DMS79 treated with DMSO at 0.1 percent for 48 hours (cell line): ENCODE measurements at regions not wholly inside any gene's neighbourhood (a gene's known extent, or its start where the extent isn't known, plus 50 kb on each side); places are given as distances from the start of the nearest gene placed in this dataset.

Experiments
- DNase-seq: peaks from one replicate; lab custom pipeline; 2025; lab: John Stamatoyannopoulos, UW

DNA sequence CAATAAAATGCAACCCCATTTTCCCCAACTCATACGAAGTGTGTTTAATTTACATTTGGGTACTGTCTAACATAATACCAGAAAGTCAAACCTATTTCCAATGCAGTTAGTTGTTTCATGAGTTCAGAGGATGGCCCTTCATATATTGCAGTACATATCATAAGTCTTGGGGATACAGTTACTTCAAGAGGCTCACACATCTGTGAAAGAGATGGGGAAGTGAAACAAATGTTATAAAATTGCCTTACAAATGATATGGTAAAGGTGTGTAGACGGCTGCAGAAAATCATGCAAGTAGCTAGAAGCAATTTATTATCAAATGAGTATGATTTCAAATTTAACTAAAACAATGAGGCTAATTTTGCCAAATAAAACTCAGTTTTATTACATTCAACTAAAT lies 219.0 kb upstream of the CDH12 start:
- no peak for DNase-seq

DNA sequence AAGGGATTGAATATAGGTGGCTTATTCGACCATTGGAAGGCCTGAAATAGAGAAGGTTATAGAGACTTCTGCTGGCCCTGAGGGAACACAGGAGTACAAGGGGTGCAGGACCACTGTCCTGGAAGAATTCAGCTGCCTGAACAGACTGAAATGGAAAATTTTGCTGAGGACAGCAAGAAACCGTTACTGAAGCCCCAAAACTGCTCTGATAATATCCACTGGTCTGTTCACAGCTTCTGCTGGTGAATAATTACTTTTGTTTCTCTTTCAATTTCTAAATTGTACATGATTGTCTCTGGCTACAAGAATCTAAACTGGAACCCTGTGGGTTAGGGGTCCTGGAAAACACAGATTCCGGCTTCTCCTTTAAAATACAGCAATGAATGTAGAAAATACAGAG lies 218.5 kb upstream of the CDH12 start:
- DNase-seq = no peak

DNA sequence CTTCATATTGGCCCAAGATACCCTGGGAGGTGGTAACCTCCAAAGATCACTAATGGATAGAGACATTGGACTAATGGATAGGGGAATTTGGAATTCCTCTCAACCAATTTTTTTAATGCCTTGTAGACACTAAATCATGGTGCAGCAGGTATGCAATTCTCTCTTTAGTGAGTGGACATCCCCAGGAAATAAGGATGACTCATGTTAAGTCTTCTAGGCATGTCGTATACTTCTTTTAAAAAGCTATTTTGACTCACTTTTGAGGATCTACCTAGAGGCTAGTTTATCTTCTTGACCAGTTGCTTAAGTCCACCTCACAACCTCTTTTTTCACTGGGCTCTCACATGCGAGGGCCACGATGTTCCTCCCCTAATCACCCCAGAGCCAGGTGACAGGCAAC lies 211.6 kb upstream of the CDH12 start:
- no peak for DNase-seq

DNA sequence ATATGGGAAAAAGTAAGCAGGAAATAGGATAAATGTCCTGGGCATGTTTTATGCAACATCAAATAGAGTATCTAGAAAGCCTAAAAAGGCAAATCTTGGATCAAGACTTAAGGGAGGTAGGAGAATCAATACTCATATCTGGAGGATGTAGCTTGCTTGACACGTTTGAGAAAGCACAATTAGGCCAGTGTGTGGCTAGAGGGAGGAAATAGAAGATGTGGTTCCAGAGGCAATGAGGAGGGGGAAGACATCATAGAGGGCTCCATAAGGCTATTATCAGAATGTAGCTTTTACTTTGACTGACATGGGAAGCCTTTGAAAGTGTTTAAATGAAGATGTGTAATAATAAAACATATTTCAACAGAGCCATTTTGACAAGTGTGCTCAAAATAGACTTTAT lies 200.7 kb upstream of the CDH12 start:
- DNase-seq = no peak

DNA sequence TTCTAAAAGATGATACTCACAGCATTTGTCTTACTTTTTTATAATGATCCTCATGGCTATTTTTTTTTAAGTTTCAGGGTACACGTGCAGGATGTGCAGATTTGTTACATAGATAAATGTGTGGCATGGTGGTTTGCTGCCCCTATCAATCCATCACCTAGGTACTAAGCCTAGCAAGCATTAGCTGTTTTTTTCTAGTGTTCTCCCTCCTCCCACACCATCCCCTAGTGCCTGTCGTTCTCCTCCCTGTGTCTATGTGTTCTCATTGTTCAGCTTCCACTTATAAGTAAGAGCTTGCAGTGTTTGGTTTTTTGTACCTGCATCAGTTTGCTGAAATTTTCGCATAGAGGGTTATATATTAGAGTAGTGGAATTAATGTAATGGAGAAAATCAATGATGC lies 189.1 kb upstream of the CDH12 start:
- DNase-seq = no peak

DNA sequence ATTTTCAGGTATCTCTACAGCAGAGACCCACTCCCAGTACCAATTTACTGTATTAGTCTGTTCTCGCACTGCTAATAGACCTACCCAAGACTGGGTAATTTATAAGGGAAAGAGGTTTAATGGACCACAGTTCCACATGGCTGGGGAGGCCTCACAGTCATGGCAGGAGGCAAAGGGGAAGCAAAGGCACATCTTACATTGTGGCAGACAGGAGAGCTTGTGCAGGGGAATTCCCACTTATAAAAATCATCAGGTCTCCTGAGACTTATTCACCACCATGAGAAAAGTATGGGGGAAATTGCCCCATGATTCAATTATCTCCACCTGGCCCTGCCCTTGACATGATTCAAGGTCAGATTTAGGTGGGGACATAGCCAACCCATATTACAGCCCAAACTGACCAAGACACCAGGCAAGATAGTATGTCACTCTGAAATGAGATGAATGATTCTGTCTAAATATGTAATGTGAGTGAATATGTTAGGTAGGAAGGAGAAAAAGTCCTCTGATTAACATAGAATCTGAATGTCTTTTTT lies 182.5 kb upstream of the CDH12 start:
- DNase-seq = no peak

DNA sequence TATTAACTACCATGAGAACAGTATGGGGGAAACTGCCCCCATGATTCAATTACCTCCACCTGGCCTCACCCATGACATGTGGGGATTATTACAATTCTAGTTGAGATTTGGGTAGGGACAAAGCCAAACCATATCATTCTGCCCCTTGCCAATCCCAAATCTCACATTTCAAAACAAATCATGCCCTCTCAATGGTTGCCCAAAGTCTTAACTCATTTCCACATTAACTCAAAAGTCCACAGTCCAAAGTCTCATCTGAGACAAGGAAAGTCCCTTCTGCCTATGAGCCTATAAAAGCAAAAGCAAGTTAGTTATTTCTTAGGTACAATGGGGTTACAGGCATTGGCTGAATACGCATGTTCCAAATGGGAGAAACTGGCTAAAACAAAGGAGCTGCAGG lies 180.7 kb upstream of the CDH12 start:
- DNase-seq = no peak

DNA sequence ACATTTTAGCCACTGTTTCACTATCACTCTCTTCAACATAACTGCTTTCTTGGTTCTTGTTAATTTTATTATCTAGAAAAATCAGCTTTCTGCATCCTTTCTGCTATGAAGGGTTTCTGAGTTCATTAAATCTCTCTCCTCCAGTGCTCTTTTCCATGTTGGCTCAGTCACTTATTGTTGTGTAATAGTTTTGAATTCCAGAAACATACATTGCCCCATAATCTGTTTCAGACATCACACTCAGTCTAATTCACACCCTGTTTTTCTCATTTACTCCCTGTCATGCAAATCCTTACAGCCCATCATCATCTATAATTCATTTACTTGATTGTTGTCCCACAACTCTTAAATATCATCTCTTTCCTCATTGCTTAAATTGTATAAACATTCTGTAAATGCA lies 176.1 kb upstream of the CDH12 start:
- no peak for DNase-seq

DNA sequence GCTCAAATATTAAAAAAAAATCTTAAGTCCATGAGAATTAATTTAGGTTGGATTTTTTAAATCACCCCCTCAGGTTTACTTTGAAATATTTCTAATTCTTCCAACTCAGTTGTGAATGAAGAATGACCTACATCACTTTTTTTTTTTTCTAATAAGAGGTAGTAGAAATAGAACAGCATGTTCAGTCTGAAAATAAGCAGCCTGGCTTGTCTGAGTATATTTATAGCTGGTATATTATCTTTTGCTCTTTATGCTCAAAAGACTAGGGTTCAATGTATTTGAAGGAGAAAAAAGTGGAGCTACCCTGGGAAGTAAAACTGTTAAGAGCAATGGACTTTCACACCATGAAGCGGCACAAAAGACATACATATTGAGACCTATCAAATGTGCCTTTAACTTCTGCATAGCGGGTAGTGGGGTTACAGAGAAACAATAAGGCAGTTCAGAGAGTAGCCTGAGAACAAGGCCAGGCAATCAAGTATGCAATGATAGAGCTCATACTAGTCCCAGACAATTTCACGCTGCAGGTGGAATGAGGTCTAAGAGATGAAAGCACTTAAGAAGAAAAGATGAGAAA lies 175.4 kb upstream of the CDH12 start:
- no peak for DNase-seq

DNA sequence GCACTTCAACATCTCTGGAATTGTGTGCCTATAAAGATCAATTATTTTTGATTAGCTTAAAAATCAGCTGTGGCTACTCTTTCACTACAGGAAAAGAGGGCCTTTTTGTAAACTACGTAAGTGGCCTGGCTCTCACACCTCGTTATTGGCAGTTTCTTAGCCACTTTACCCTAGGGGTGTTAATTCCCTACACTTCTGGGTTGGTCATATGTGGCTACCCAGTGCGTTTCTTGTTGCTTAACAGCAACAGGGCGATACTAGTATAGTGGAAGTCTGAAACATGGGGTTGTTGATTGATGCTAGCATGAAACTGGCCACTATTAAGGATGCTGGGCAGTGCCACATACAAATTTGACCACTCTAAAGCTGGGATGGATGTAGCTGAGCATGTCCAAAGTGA lies 174.7 kb upstream of the CDH12 start:
- DNase-seq = no peak

DNA sequence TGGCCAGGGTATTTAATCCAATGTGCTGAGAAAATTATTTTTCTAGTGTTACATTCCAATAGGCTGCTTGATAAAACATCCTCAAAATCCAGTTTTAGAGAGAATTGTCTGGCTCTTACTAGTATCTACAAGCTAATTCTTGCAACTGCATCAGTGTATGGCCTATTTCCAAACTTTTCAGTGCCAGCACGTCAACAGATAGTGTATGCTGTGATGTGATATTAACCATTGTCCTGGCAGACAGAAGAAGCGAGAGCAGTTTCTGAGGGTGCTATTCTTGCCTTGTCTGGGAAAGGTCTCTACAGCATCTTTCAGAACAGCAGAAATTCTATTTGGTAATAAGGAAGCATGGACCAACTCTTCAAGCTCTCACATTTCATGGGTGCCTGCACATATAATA lies 174.2 kb upstream of the CDH12 start:
- DNase-seq = no peak

DNA sequence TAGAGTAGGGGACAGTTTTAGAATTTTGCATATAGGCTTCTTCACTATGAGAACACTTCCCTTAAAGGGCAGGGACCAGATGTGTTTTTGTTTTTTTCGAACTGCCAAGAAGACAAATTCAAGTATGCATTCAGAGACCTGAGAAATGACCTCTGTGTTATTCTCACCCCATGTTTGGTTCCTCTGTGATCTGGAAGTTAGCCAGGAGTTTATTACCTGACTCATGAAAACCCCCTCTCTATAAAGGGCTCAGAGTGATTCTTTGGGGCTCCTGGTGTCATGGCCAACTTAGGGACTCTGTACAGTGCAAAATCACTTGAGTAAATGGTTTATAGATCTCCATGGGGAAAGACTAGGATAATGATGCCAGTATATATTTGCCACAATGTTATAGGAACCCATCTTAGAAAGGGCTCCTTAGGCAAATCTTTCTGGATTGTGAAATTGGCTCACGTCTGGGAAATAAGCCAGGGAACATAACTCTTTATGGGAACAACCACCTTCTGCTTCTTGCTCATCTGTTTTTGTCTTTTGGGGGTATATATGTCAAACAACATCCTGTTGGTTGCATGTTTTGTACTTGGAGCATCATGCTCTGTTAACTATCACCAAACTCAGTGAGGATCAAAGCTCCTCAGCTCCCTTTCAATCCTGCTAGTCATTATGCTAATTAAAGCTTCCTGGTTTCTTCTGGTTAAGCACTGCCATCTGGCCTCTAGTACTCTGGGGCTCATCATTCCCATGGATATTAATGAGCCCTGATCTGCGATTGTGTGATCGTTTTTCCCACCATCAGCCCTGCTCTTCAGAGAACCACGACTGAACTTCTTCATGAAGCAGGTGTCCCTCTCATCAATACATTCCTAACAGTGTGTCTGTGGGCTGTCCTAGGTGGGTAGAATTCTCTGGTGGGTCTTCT lies 173.4 kb upstream of the CDH12 start:
- DNase-seq = no peak

DNA sequence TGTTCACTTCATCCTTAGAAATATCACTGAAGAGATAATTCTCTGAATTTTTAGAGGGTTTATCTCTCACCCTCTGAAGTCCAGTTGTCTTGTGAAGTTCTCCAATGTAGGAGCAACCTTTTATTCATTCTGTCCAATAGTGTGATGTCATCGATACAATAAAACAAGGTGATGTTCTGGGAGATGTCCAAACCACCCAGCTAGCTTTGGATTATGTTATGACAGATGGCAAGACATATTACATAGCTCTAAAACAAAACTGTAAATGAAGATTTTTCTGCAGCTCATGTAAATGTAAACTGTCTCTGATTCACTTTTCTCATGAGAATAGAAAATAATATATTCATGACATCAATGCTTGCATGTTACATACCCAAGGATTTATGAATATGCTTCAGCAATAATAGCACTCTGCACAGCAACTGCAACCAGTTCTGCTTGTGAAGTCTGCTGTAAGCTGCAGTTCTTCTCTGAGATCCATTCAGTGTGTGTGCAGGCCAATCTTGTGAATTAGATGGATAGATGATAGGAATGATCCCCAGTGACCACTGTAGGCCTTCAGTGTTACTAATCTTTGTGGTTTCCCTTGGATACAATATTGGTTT lies 172.6 kb upstream of the CDH12 start:
- no peak for DNase-seq

DNA sequence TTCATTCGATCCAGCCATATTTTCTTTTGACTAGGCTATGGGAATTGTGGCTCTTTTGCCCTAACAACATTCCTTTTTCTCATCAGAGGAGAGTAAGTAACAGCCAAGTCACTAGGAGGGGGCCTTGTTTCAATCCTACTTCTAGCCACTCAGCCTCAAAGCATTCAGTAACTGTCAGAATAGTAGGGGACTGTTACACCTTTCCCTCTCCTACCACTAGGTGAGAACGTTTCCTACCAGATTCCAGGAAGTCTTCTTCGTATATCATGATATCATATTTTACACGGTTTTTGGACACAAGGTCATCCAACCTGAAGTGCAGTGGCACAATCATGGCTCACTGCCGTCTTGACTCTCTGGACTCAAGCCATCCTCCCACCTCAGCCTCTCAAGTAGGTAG lies 171.3 kb upstream of the CDH12 start:
- no peak for DNase-seq

DNA sequence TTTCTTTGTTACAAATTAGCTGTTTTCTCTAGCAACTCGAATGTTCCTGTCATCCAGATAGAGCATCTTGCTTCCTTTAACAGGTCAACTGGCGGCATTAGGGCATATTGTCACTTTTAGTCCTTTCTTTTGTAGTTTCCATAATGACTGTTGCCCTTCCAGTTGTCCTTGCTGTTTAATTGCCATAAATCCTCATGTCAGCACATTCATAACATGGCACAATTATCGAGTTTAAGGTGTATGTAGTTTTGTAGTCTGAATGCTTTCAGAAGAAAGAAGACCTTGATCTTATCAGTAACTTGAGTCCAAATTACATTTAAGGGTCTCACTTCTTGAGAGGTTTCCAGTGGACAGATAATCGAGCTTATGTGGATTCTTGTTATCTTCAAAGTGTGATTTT lies 161.7 kb upstream of the CDH12 start:
- DNase-seq = no peak

DNA sequence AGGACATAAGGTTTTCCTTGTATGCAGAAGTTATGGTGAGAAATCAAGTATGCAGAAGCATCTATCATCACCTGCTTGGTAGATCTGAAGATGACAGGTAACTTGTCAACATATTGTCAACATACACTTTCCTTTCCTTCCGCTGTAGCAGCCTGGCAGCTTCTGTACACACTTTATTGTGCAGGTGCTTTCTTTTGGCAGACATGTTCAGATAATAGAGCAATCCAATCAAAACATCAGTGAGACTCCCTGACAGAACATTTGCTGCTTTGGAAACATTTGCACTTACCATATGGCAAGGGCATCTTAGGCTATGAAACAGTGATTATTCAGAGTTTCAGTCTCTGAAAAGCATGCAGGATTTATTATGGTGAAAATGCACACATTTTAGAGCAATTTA lies 161.1 kb upstream of the CDH12 start:
- DNase-seq = no peak

DNA sequence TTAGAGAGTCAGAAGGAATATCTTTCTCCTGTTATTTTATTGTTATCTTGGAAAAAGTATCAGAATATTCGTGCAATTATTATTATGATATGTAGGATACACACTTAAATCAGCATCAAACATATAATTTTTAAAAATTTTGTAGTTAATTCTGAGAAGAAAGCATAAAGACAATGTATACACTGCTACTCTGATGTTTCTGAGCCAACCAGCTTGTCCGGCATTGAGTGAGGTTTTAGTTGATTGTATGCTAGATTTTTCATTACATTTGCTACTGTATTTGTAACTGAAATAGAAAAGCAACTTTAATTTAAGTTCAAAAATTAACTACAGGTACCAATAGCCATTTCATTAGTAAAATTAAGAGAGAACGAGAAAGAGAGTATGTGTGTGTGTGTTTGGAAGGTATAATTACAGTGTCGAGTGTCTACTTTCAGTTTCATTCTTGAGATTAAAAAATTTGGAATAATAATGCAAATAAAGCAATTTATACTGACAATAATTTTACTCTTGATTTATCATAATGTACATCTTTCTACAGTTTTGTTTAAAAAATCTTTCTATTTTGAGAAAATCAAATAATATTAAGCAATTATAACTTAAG lies 160.4 kb upstream of the CDH12 start:
- DNase-seq = no peak

DNA sequence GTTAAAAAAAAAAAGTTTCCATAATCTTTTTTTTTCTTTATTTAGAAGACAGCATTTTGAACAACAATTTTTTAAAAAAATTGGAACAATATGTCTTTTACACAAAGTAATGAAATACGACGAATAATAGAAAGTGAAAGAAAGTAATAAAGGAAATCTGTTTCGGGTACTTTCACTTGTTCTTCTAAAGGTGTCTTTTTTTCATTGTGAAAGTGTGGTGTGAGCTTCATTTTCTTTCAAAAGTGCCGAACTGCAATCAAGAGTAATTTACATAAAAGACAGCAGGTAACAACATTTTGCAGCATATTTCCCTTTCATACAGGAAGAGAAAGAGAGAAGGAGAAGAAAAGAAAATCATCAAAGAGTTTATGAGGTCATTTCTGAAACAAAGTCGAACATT lies 159.7 kb upstream of the CDH12 start:
- no peak for DNase-seq

DNA sequence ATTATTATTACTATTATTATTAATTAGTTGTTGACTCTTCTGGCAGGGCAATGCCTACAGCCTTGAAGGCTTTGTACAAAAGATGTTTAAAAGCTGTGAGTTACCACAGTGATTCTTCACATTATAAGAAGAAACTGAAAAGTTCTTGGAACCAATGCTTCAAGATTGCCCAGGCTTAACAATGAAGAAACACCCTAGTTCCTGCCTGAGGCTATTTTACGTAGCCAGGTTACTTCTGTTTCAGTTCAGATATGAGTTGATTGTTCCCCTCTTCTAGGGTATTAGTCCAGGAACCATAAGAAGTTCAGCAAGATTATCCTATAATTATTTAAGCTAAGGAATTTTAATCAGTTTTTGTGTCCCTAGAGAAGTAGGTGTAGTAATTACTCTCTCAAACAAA lies 154.6 kb upstream of the CDH12 start:
- no peak for DNase-seq

DNA sequence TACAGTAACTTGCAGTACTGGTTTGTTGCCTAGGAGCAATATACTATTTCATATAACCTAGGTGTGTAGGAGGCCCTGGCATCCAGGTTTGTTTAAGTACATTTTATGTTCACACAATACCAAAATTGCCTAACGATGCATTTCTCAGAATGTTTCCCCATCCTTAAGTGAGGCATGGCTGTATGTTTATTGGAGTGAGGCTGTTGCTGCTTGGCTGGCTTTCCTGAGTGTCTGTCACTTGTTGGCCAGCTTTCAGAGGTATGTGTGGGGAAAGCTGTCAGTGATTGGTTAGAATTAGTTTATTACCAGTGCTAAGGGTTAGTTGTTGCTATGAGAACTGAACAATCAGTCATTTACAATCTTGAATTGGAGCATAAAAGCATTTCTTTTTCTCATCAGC lies 154.1 kb upstream of the CDH12 start:
- no peak for DNase-seq

DNA sequence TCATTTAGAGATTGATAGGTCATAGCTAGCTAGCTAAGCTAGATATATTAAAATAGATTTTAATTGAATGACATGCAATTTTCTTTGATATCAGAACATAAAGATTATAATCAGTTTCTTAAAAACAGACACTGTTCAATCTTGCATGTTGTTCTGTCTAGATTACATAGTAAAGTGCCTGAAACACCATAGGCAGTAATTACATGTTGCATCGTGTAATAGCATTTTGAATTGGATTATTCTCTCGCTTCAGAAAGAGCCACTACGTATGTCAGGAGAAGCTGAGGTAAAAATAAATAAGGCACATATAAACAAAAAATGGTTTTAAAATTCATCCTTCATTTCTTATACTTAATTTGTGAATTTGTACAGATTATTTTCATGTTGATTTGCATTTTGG lies 148.0 kb upstream of the CDH12 start:
- no peak for DNase-seq

DNA sequence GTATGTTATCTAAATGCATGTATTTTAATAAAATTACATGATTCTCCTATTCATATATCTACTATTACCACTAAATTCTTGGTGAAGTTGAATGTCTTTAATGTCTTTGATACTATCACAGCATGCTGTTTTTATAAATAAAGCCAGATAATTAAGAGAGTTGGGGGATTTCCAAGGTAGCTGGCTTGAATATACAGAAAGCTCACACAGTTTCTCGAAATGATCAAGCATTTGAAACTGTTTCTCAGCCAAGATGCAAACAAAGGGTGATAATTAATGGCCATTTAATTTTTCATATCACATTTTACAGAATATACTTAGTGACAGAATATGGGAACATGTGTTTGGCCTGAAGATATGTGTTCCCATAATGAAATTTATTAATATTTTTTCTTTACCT lies 145.6 kb upstream of the CDH12 start:
- no peak for DNase-seq

DNA sequence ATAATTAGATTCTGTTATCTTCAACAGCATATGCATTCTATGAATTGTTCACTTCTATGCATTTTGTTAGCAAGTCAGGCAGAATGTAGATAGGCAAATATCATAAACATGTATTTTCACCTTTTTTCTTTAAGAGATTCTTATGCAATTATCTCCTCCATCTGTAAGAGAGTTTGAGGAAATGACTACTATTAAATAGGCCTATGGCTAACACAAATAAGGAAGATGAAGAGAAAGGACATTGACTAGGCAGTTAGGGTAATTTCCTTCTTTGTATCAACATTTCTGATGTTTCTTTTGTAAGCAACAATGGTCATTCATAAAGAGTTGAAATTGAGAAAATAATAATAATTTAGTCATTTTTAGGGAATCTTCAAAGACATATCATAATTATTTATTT lies 145.2 kb upstream of the CDH12 start:
- DNase-seq = no peak
